ENCODE measurements at regions not wholly inside any gene's neighbourhood (a gene's known extent, or its start where the extent isn't known, plus 50 kb on each side); places are given as distances from the start of the nearest gene placed in this dataset.
A peak's percentile ranks its signal among the peaks of the same experiment; 100 is the strongest.
"Not testable (repeated sequence)": the region's sequence is repeated elsewhere in the genome, so short reads cannot be mapped to it uniquely, and the experiment has no call there.

DNA sequence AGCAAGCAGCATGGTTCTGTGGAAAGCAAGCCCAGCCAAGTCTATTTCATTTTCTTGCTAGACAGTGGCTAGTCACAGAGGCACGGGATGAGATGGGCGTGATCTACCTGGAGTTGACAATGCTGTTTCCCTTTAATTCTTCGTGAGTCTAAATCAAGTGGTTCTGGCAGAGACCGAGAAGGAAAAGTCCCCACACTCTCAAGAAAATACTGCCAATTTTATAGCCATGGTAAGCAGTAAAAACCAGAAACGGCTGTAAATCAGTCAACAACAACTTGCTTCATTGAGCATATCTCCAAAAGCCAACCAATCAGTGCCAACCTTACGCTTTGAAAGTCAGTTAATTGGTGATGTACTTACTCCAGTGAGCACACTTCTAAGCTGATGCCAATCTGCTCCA, 223.4 kb downstream of the SEC23IP start:
- no peak for DNase-seq

DNA sequence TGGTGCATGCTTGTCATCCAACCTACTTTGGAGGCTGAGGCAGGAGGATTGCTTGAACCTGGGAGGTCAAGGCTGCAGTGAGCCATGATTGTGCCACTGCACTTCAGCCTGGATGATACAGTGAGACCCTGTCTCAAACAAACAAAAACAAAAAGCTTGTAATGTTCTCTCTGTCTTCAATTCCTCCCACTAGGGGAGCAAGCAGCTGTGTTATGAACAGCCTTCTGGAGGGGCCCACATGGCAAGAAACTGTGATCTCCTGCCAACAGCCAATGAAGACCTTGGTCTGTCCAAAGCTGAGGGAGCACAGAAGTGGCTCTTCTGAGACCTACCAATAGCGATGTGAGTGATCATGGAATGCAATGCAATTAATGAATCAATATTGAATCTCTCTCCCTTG, 229.2 kb downstream of the SEC23IP start:
- no peak for DNase-seq

GRCh38 chr10:120131183-120131582, 238.7 kb downstream of the SEC23IP start:
- peak; percentile 5 for DNase-seq

- no peak for DNase-seq
These were observed 240.3 kb downstream of the SEC23IP start for GRCh38 chr10:120132811-120133210.

GRCh38 chr10:120138689-120139088, 246.2 kb downstream of the SEC23IP start:
- no peak for DNase-seq

DNA sequence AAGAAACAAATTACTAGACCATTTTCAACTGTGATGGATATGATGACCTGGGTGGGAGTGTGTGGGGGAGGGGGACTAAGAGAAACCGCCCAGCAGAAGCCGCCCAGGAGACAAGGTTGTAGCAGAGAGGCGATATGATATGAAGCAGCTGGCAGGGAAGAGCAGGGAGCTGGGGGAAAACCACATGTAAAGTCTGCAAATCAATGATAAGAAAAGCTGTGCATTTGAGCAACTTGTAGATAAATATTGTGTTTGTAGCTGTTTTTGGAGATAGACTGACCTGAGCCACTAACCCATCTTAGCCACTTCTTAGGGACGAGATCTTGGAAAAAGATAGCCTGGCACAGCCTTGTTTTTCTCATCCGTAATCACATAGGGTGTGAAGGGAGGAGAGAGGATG, 252.6 kb downstream of the SEC23IP start:
- no peak for DNase-seq

DNA sequence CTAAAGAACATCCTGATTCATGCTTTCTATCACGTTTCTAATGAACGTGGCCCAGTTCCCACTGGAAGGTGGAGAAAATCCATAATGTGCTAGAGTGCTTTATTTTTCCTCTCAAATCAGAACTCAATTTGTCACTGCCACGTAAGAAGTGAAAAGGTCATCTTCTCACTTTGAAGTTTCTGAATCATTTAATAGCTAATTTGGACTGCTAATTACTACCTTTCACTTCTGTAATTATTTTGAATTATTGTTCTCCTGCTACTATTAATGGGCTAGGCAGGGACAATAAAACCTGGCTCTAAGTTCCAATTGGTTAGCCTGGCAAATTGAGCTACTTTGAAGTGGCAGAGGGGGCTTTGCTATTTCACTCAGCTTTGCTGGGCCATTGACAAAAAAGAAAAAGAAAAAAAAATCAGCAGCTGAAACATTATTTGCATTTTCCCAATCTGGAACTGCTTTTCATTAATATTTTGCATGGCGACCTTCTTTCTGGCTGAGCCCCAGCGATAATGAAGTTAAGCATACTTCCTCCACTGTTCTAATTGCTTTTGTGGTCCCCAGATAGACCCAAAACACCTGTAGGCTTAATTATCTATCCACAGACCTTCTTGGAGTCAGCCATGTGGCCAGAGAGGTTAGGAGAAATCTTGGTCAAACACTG, 264.2 kb downstream of the SEC23IP start:
- DNase-seq, result no peak

- DNase-seq, result no peak
These were observed 268.6 kb downstream of the SEC23IP start for GRCh38 chr10:120161111-120161510.

DNA sequence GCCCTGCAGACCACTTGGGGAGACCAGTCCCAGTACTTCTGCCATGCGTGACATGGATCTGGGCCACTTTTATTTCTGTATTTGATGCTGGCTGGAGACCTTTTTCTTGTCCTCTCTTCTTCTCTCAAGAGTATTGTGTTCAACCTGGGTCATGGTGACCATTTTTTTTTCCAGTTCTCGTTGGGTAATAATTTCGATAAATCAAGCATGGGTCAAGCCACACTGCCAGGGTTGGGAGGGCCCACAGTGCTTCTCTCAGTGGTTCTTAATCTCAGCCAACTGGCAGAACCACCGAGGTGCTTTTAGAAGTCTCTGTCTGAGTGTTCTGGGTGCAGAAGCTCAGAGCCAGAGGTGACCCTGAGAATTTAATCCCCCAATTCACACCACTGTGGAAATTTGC, 269.9 kb downstream of the SEC23IP start:
- DNase-seq, result no peak

GRCh38 chr10:120172356-120172755, 279.8 kb downstream of the SEC23IP start:
- DNase-seq, result no peak

GRCh38 chr10:120174491-120174890, 282.0 kb downstream of the SEC23IP start:
- DNase-seq, result no peak

- DNase-seq, result no peak
These were observed 279.7 kb upstream of the PLPP4 start for GRCh38 chr10:120177330-120177729.

DNA sequence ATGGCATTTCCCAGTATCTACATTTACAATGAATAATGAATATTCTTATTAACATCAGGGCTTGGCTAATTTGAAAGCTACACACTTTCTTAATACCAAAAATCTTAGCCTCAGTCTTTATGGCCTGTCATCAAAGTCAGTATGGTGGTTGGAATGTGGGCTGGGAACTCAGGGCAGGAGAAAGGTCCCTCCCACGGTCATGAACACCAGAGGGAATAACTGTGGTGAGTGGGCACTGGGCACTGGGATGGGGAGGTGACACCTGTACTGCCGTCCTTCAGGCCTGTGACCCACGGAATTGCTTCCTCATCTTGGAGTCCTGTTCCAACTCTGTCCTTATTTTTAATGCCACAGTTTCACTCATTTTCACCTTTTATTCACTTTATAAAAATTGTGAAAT, 276.9 kb upstream of the PLPP4 start:
- no peak for DNase-seq

DNA sequence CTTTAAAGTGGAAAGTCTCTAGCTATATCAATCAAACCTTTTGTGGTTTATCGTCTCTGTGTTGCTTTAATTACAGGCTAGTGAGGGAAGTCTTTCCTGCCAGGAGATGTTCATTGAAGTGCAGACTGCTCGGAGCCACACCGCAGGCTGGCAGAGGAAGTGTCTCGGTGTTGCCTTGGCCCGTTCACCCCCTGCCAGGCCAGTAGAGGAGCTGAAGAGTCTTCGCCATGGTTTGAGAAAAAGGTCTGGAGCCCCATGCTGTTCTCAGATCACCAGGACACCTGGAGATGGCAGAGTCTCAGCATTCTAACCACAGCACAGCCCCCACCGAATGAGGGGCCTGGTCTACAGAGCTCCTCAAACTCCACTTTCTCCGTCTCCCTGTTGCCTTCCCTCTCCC, 275.9 kb upstream of the PLPP4 start:
- no peak for DNase-seq

- no peak for DNase-seq
These were observed 274.6 kb upstream of the PLPP4 start for GRCh38 chr10:120182431-120182830.

DNA sequence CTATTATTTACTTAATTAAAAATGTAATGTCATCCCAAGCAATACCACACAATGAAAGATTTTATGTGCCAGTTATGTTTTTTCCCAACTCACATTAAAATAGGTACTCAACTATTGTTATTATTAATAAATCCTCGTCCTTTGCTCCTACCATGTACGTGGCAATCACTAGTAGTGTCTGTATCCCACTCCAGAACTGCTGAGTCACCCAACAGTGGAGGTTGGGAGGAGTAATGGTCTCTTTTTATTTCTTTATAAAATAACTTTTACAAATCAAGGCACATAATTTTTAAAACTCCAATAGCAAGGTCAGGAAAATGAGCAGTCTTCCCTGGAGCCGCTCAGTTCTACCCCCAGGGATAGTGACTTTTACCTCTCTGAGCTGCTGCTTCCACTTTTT, 273.5 kb upstream of the PLPP4 start:
- DNase-seq, result no peak

GRCh38 chr10:120184547-120185337, 272.3 kb upstream of the PLPP4 start:
- no peak for DNase-seq

GRCh38 chr10:120186506-120186905, 270.5 kb upstream of the PLPP4 start:
- no peak for DNase-seq

DNA sequence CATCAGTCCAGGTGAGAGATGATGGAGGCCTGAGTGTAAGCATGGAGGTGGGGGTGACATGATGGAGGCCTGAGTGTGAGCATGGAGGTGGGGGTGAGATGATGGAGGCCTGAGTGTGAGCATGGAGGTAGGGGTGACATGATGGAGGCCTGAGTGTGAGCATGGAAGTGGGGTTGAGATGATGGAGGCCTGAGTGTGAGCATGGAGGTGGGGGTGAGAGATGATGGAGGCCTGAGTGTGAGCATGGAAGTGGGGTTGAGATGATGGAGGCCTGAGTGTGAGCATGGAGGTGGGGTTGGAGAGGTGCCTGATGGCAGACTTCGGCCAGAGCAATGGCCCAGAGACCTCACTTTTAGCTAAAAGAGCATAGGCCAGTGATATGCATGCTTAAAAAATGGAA, 269.9 kb upstream of the PLPP4 start:
- not testable (repeated sequence) for DNase-seq

DNA sequence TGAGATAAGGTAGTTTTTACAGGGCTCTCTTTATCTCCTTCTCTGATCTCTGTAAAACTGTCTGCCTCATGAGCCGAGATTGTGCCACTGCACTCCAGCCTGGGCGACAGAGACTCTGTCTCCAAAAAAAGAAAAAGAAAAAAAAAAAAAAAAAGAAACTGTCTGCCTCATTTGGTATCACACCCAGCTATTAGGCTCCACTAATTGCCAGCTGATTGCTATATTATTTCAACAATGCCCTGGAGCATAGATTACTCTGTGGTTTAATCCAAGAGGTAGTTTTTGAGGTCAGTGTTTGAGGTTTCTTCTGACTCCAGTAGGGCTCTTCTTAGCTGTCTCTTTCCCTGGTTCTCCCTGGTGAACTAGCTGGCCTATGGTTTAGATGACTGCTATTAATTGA, 268.1 kb upstream of the PLPP4 start:
- DNase-seq, result no peak

- DNase-seq, result no peak
These were observed 260.9 kb upstream of the PLPP4 start for GRCh38 chr10:120195984-120196712.

GRCh38 chr10:120204877-120205276, 252.2 kb upstream of the PLPP4 start:
- DNase-seq, result no peak

GRCh38 chr10:120205368-120206018, 251.5 kb upstream of the PLPP4 start:
- no peak for DNase-seq

Data from activated CD4-positive, alpha-beta T cell treated with anti-CD3 and anti-CD28 coated beads for 48 hours (primary cell).